NCI-H2171 treated with DMSO at 0.1 percent for 48 hours (cell line): ENCODE measurements at regions not wholly inside any gene's neighbourhood (a gene's known extent, or its start where the extent isn't known, plus 50 kb on each side); places are given as distances from the start of the nearest gene placed in this dataset.

Source experiments
- DNase-seq: peaks from one replicate; lab custom pipeline; 2025; lab: John Stamatoyannopoulos, UW

GRCh38 chr5:168184103-168184502, 107.3 kb upstream of the WWC1 start:
- no peak for DNase-seq

GRCh38 chr5:168186289-168187074, 105.0 kb upstream of the WWC1 start:
- no peak for DNase-seq

- no peak for DNase-seq
Observed at GRCh38 chr5:168187614-168188013, 103.8 kb upstream of the WWC1 start.

- no peak for DNase-seq
Observed at GRCh38 chr5:168188182-168188581, 103.3 kb upstream of the WWC1 start.

- DNase-seq, result no peak
Observed at GRCh38 chr5:168192120-168192519, 99.3 kb upstream of the WWC1 start.

GRCh38 chr5:168193493-168194250, 97.8 kb upstream of the WWC1 start:
- no peak for DNase-seq

- no peak for DNase-seq
Observed at GRCh38 chr5:168195110-168195509, 96.3 kb upstream of the WWC1 start.

- DNase-seq, result no peak
Observed at GRCh38 chr5:168198359-168198758, 93.1 kb upstream of the WWC1 start.

GRCh38 chr5:168202996-168203395, 88.4 kb upstream of the WWC1 start:
- DNase-seq, result no peak

GRCh38 chr5:168204165-168204564, 87.3 kb upstream of the WWC1 start:
- DNase-seq, result no peak

- no peak for DNase-seq
Observed at GRCh38 chr5:168207450-168208029, 83.9 kb upstream of the WWC1 start.

GRCh38 chr5:168209244-168209995, 82.0 kb upstream of the WWC1 start:
- DNase-seq, result no peak

GRCh38 chr5:168209997-168210396, 81.4 kb upstream of the WWC1 start:
- no peak for DNase-seq

GRCh38 chr5:168211245-168211644, 80.2 kb upstream of the WWC1 start:
- no peak for DNase-seq

- DNase-seq, result no peak
Observed at GRCh38 chr5:168211936-168212335, 79.5 kb upstream of the WWC1 start.

GRCh38 chr5:168214071-168214470, 77.4 kb upstream of the WWC1 start:
- DNase-seq, result no peak

GRCh38 chr5:168214886-168215285, 76.6 kb upstream of the WWC1 start:
- no peak for DNase-seq

GRCh38 chr5:168215646-168216045, 75.8 kb upstream of the WWC1 start:
- no peak for DNase-seq

- no peak for DNase-seq
Observed at GRCh38 chr5:168216989-168217388, 74.5 kb upstream of the WWC1 start.

GRCh38 chr5:168217497-168217896, 73.9 kb upstream of the WWC1 start:
- DNase-seq, result no peak

GRCh38 chr5:168218746-168219145, 72.7 kb upstream of the WWC1 start:
- DNase-seq, result no peak
